ENCODE measurements at regions not wholly inside any gene's neighbourhood (a gene's known extent, or its start where the extent isn't known, plus 50 kb on each side); places are given as distances from the start of the nearest gene placed in this dataset.
"Not testable (repeated sequence)": the region's sequence is repeated elsewhere in the genome, so short reads cannot be mapped to it uniquely, and the experiment has no call there.

DNA sequence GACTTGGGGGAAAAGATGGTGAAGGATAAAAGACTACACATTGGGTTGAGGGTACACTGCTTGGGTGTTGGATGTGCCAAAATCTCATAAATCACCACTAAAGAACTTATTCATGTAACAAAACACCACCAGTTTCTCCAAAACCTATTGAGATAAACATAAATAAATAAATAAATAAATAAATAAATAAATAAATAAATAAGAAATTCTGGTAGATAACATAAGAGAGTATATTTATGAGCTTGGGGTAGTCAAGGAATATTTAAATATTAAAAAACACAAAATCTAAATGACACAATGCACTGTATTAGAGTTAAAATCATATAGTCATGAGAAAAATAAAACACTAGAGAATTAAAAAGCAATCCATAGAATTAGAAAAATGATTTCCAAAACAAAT lies 333.5 kb upstream of the NRG3 start:
- no peak for DNase-seq (ENCODE audit: low read depth in 4 of 4, low spot score in 3 of 4)

DNA sequence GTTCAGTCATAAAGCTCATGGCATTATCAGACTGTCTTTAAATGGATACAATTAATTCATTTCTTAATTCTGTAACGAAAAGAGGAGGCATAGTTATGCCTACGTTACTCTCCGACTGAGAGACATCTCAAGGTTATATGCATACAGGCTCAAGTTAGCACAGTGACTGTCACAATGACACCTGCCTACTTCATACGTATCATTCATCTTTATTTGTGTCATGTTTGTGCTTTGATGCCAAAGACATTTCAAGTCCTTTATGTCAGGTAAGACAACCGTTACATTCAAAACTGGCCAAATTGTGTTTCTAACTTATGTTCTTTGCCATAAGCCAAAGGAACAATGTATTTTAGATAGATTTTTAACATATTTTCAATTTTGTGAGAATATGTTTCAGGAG lies 328.8 kb upstream of the NRG3 start:
- DNase-seq (ENCODE audit: low read depth in 4 of 4, low spot score in 3 of 4) = no peak

DNA sequence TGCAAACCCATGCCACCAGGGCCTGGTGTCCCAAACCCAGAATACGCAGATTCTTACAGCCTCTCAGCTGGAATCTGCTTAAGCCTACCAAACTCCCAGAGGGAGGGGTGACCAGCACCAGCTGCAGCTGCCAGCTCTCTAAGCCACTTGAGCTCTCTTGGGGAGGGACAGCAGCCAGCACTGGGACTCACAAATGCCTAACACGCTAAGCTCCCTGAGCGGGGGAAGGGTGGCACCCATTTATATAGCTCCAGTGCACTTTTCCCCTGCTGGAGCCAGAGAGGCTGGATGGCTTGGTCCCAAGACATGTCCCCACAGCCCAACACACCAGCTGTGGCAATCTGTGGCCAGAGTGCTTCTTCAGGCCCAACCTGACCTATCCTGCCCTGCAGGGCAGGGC lies 326.8 kb upstream of the NRG3 start:
- DNase-seq (ENCODE audit: low read depth in 4 of 4, low spot score in 3 of 4) = no peak

DNA sequence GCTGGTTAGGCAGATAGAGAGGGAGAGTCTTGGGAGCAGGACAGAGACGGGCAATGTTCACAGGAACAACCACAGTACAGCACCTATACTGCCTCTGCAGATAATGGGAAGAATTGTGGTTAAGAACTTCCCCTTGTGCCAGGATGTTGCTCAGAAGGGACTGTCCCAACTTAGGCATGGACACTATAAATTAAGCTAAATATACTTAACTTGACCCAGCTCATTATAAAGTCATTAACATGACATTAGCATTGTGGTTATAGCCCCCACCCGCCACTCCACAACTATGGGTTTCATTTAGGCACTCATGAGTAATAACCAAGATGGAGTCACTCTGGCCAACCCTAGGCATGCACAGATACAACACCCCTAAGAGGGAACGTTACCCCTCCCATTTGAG lies 310.9 kb upstream of the NRG3 start:
- no peak for DNase-seq (ENCODE audit: low read depth in 4 of 4, low spot score in 3 of 4)

DNA sequence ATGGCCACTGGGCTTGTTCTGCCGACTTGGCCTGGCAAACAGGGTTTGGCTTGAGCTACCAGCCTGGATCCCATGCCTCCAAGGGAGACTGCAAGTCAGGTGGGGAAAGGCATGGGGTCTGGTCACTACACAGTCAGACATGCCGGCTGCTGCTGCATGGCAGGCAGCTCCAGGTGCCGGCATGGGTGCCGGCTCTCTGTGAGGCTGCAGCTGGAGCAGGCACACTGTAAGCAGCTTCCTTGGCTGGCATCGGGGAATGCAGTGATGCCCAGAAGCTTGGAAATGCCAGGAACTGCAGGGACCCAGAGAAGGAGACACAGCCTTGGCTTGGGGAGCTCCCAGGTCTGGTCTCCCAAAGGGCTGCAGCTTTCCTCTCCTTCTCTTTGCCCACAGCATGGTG lies 305.5 kb upstream of the NRG3 start:
- no peak for DNase-seq (ENCODE audit: low read depth in 4 of 4, low spot score in 3 of 4)

DNA sequence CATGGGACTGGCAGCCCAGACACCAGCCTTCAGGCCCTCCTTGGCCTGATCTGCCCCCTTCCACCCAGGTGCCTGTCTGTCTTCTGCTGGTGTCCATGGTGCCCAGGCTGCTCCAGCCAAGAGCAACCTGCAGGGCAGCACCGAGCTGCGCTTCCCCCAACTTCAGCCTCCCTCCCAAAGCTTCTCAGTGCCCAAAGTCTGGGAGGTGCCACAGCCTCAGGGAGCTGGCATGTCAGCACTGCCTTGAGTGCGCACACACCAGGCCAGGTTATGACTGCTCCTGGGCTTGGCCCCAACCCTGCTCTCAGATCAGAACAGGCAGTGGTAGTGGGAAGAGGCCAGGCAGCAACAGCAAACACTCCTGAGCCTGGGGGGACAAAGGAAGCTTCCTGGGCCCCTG lies 304.6 kb upstream of the NRG3 start:
- no peak for DNase-seq (ENCODE audit: low read depth in 4 of 4, low spot score in 3 of 4)

DNA sequence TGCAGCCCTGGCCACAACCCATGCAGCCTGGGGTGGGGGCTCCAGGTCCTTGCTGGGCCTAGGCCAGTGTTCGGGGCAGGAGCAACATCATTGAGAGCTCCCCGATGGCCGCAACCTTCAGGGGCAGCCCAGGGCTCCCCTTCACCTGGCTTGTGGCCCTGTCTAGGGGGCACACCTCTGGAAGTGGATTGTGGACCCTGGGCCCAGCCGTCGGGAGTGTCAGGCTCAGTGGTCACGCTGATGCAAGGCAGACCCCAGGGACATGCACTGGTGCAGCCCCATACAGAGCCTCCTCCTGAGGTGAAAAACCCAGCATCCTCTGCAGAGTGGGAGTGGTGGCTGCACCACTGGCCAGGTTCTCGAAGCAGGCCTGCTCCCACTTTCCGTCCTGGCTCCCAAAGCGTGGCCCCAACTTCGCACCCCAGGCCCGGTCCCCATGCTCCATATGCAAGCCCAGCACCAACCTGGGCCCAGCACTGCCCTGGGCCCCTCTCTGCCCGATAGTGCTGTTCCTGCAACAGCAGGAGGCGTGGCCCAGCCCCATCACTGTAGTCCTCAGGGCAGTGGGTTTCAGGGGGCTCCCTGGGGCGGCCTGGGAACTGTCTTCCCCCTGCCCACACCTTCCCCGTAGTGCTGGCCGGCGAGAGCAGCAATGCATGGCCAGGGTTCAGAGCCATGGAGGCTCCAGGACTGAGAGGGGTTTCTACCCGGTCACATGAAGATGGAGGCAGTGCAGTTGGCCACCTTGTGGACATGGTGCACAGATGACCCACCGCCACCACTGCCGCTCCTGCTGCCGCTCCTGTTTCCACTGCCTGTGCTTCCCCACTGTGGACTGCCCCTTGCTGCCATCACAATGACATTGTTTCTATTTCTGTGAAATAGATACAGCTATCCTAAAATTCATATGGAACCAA lies 303.9 kb upstream of the NRG3 start:
- no peak for DNase-seq (ENCODE audit: low read depth in 4 of 4, low spot score in 3 of 4)

DNA sequence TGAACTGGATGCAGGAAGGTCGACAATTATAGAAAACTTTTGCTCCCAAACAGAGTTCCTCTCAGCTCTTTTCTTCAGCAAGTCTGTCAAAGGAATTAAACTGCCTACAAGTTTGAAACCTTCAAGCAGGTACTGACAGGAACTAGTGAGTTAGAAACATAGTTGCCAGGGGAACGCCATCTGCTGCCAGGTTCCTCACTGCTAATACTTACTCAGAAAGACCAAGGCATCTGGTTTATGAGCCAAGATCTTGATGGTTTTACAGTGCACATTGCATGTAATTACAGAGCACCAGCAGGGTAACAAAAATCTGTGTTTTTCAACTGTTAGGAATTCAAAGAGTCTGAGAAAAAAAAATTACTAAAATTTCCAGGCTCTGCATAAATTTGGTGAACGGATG lies 300.0 kb upstream of the NRG3 start:
- DNase-seq (ENCODE audit: low read depth in 4 of 4, low spot score in 3 of 4) = no peak

DNA sequence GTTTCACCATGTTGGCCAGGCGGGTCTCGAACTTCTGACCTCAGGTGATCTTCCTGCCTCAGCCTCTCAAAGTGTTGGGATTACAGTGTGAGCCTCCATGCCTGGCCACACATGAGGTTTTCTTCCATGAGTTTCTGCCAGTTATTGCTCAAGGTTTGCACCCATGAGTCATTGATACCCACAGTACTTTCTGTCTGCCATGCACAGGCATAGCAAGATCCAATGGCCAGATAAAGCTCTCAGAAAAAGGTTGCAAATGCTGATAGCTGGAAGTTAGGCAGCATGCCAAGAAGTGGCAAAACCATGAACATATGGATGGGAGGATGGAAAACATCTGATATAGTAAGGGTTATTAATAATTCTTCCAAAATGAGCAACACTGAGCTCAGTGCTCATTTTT lies 298.7 kb upstream of the NRG3 start:
- DNase-seq (ENCODE audit: low read depth in 4 of 4, low spot score in 3 of 4) = no peak

DNA sequence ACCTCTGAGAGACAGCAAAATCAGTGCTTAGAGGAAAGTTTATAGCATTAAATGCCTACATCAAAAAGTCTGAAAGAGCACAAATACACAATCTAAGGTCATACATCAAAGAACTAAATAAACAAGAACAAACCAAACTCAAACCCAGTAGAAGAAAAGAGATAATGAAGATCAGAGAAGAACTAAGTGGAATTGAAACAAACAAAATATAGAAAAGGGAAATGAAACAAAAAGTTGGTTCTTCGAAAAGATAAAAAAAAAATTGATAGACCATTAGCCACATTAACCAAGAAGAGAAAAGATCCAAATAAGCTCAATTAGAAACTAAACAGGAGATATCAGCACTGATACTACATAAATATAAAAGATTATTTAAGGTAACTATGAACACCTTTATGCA lies 280.0 kb upstream of the NRG3 start:
- DNase-seq (ENCODE audit: low read depth in 4 of 4, low spot score in 3 of 4) = no peak

DNA sequence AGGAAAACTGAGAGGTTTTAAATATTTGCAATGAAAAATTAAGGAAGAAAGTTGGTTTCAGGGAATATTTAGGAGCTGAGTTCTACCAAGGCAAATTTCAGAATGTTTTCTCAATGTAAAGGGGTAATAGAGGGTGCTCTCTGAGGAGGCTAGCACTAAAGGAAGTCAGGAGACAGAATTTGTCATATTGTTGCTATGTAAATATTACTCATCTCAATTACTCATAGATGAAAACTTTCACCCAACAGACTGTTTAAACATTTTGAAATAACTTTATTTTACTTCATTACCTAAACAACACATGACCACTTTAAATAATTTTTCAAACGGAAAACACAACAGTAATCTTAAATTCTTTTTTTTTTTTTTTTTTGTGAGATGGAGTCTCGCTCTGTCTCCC lies 274.8 kb upstream of the NRG3 start:
- no peak for DNase-seq (ENCODE audit: low read depth in 4 of 4, low spot score in 3 of 4)

DNA sequence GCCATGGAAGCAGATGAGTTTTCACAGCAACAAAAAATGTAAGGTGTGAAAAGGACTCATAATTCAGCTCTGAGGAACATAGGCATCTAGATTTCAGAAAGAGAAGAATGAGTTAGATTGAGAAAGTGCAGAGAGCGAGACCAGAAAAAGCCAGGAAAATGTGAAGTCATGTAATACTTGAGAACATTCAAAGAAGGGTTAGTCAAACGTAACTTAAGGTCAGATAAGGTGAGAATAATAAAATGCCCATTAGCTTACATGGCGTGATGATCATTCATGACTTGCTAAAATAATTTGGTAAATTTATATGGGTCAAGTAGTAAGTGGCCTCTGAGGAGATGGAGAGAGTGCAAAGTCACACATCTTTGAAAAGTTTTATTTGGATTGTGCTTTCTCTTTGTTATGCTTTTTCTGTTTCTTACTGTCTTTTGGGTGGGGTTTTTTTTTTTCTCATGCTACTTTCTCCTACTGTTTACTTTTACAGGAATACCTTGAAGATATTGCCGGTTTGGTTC lies 271.8 kb upstream of the NRG3 start:
- no peak for DNase-seq (ENCODE audit: low read depth in 4 of 4, low spot score in 3 of 4)

DNA sequence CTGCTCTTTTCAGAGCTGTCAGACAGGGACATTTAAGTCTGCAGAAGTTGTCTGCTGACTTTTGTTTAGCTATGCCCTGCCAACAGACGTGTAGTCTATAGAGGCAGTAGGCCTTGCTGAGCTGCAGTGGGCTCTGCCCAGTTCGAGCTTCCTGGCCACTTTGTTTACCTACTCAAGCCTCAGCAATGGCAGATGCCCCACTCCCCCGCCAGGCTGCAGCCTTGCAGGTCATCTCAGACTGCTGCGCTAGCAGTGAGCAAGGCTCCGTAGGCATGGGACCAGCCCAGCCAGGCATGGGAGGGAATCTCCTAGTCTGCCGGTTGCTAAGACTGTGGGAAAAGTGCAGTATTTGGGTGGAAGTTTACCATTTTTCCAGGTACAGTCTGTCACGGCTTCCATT lies 230.5 kb upstream of the NRG3 start:
- DNase-seq (ENCODE audit: low read depth in 4 of 4, low spot score in 3 of 4) = not testable (repeated sequence)

DNA sequence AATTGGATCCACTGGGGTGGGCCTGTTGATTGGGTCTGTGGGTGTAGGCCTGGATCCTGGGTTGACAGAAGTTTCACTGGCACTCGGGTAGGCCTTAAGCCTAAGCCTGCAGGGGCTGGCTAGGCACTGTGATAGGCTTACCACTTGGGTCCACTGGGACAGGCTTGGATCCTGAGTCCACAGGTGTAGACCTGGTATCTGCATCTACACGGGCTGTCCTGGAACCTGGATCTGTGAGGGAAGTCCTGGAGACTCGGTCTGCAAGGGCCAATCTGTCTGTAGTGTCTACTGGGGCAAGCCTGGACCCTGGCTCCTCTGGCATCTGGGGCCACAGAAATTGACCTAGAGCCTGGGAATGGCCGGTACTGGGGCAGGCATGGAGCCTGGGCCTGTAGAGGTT lies 219.0 kb upstream of the NRG3 start:
- DNase-seq (ENCODE audit: low read depth in 4 of 4, low spot score in 3 of 4) = no peak

DNA sequence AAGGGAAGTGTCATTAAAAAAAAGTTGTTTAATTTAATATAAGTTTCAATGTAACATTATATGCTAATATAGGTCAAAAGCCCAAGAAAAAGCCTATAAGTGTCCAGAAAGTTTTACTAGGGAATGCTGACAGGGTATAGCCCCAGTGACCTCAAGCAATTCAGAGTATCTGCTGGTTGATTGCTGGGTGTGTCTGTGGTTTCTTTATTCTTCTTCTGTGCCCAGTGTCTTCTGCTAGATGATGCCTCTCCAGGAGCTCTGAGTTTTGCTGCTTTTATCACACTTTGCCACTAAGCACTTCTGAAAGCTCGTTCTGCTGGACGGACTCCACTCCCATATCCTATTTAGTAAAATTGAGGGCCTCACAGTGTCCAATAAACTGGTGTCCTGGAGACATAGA lies 212.2 kb upstream of the NRG3 start:
- DNase-seq (ENCODE audit: low read depth in 4 of 4, low spot score in 3 of 4) = no peak

DNA sequence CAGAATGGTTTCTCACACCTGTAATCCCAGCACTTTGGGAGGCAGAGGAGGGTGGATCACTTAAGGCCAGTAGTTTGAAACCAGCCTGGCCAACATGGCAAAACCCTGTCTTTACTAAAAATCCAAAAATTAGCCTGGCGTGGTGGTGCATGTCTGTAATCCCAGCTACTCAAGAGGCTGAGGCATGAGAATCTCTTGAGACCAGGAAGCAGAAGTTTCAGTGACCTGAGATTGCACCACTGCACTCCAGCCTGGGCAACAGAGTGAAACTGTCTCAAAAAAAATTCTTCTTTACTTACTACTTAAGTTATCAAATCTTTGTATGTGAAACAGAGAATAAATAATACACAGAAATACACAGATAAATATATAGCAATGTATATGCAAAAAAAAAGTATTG lies 210.2 kb upstream of the NRG3 start:
- DNase-seq (ENCODE audit: low read depth in 4 of 4, low spot score in 3 of 4) = not testable (repeated sequence)

DNA sequence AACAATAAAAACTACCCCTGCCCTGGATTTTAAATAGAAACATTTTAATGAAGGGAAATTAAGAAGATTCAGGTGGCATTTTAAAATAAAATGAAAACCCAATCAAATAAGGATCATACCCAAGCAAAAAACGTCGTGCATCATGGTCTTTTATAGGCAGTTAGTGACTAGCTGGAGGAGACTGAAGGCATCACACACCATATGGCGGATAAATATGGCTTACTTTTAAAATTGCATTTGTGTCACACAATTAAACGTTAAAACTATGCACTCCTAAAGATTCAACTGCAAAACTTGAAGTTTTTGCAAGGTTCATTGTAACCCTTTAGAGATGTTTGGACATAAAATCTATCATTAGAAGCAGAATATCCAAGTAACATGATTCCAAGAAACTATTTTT lies 200.1 kb upstream of the NRG3 start:
- no peak for DNase-seq (ENCODE audit: low read depth in 4 of 4, low spot score in 3 of 4)

DNA sequence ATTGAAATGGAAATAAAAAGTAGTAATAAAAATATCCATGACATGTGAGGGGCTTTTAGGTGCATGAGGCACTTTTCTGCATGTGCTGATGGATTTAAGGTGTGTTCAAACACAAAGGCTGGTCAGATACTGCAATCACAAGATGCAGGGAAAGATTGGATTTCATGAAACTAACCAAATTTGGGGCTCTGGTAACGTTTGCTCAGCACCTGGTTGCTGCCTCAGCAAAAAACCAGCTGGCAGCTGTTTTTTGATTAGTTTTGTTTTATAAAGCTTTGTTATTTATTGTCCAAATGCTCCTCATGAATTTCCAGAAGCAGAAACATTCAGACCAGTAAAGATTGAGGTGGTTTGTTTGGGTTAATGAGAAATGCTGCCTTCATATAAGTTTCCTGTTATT lies 195.7 kb upstream of the NRG3 start:
- no peak for DNase-seq (ENCODE audit: low read depth in 4 of 4, low spot score in 3 of 4)

DNA sequence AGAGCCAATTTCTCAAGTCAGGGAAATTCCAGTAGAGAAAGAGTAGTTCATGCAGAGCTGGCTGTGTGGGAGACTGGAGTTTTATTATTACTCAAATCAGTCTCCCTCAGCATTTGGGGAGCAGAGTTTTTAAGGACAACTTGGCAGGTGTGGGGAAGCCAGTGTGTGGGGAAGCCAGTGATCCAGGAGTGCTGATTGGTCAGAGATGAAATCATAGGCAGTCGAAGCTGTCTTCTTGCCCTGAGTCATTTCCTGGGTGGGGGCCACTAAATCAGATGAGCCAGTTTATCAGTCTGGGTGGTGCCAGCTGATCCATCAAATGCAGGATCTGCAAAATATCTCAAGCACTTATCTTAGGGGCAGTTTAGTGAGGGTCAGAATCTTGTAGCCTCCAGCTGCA lies 194.6 kb upstream of the NRG3 start:
- DNase-seq (ENCODE audit: low read depth in 4 of 4, low spot score in 3 of 4) = no peak

DNA sequence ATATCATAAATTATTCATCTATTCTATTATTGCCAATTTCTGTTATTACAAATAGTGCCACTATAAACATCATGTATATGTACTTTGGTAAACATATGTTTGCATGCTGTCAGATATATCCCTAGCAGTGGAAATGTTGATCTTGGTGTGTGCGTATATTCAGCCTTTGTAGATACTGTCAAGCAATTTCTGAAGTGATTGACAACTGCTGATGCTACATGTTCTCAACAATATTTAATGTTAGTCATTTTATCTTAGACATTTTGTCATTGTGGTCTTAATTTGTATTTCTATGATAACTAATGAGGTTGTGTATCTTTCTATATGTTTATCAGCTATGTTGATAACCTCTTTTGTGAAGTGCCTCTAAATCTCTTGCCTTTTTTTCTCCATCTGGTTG lies 186.5 kb upstream of the NRG3 start:
- no peak for DNase-seq (ENCODE audit: low read depth in 4 of 4, low spot score in 3 of 4)

DNA sequence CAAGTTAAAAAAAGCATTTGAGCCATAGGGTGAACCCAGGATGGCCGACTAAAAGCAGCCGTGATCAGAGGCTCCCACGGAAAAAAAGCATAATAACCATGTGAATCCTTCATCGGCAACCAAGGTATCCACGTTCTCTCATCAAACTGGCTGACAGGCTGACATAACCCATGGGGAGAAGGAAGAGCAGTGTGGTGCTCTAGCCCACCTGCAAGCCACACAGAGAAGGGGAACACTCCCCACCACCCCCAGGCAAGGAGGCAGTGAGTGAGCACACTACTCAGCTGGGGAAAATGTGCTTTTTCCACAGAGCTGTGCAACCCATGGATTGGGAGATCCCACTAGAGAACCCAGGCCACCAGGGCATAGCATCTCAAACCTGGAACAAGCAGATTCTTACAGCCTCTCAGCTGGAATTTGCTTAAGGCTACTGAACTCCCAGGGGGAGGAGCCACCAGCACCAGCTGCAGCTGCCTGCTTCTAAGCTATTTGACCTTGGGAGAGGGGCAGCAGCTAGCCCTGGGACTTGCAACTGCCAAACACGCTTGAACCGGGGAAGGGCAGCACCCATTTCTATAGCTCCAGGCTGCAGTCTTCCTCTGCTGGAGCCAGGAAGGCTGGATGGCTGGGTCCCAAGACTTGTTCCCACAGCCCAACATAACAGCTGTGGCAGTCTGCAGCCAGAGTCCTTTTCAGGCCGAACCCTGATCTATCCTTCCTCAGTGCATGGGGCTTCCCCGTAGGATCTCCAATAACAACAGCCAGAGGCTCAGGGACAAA lies 178.2 kb upstream of the NRG3 start:
- DNase-seq (ENCODE audit: low read depth in 4 of 4, low spot score in 3 of 4) = peak; percentile 19 to 51 (median 28)

DNA sequence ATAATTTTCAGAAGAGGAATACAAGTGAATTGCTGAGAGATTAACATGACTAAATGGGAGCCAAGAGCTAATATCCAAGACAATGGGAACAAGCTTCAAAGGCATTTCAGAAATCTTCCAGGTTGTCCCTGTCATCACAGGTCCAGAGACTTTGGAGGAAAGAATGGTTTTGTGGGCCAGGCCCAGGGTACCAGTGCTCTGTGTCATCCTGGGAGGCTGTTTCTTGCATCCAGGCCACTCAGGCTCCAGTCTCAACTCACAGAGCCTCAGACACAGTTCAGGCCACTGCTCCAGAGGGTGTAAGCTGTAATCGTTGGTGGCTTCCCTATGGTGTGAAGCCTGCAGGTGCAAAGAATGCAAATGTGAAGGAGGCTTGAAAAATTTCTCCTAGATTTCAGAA lies 170.4 kb upstream of the NRG3 start:
- no peak for DNase-seq (ENCODE audit: low read depth in 4 of 4, low spot score in 3 of 4)
